H7 (cell line): ENCODE measurements at regions not wholly inside any gene's neighbourhood (a gene's known extent, or its start where the extent isn't known, plus 50 kb on each side); places are given as distances from the start of the nearest gene placed in this dataset.

Experiments used
- DNase-seq: peaks from one replicate; pipeline ENCODE4 v3.0.0; 2012
- H3K27me3 ChIP-seq: 2 replicates; pipeline ENCODE4 v1.6.0; 2011; ENCODE audit warnings: mild to moderate bottlenecking, low read length; ENCODE audit not compliant: control insufficient read depth, insufficient read depth
- H3K36me3 ChIP-seq: replicated peaks from 2 replicates; pipeline ENCODE4 v1.5.1; 2011; ENCODE audit warnings: low read length; ENCODE audit not compliant: control insufficient read depth, insufficient read depth
- H3K4me3 ChIP-seq: 2 replicates; pipeline ENCODE4 v1.5.1; 2011; ENCODE audit warnings: low read depth, mild to moderate bottlenecking, control low read depth, low read length, moderate library complexity; ENCODE audit not compliant: insufficient read depth

DNA sequence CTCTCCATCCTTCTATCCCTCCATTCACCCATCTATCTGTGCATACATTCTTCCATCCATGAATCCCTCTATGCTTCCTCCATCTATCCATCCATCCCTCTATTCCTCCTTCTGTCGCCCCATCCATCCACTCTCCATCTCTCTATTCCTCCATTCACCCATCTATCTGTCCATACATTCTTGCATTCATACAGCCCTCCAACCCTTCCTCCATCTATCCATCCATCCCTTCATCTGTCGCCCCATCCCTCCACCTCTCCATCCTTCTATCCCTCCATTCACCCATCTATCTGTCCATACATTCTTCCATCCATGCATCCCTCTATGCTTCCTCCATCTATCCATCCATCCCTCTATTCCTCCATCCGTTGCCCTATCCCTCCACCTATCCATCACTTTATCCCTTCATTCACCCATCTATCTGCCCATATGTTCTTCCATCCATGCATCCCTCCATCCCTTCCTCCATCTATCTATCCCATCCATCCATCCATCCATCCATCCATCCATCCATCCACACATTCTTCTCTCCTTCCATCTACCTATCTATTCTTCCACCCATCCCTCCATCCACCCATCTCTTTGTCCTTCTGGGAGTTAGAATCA lies 272.5 kb upstream of the TNRC6C start:
- Histone ChIP-seq H3K36me3 (no peaks in the 10 kb centered on the region), H3K27me3 (no peaks in the 10 kb centered on the region), H3K4me3 (no peak overlapping the region)
- DNase-seq, result no peak

DNA sequence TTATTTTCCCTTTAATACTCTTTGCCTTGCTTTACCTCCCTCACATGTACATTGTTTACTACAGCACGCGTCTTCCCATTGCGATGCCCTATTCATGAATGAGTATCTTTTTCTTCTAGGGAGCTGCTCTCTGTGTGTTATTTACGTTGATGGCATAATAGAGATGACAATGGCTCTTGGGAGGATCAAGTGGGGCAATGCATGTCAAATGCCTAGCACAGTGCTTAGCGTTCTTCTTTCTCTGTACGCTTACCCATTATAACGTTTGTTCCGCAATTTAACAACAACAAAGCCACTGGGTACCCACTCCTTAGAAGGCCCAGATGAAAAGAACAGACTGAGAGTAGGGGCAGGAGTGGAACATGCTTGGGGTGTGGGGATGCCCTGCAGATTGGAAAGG lies 271.6 kb upstream of the TNRC6C start:
- Histone ChIP-seq H3K4me3 (no peak overlapping the region), H3K27me3 (no peaks in the 10 kb centered on the region), H3K36me3 (no peaks in the 10 kb centered on the region)
- no peak for DNase-seq

DNA sequence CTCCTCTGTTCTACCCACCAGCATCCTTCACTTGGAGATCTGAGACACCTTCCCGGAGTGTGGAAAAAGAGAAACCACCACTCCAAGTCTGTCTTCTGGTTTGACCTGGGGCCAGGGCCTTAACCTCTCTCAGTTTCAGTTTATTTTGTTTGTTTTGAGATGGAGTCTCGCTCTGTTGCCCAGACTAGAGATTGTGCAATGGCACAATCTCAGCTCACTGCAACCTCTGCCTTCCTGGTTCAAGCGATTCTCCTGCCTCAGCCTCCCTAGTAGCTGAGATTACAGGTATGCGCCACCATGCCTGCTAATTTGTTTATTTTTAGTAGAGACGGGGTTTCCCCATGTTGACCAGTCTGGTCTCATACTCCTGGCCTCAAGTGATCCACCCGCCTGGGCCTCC lies 271.1 kb upstream of the TNRC6C start:
- Histone ChIP-seq H3K36me3 (no peaks in the 10 kb centered on the region), H3K4me3 (no peak overlapping the region), H3K27me3 (no peaks in the 10 kb centered on the region)
- no peak for DNase-seq

- no peaks in the 10 kb centered on the region for H3K36me3 ChIP-seq
- no peak for DNase-seq
- no peaks in the 10 kb centered on the region for H3K27me3 ChIP-seq
- H3K4me3 ChIP-seq, result no peak overlapping the region
Measured at GRCh38 chr17:77687921-77688320, 270.6 kb upstream of the TNRC6C start.

- no peaks in the 10 kb centered on the region for H3K36me3 ChIP-seq
- H3K27me3 ChIP-seq, result no peaks in the 10 kb centered on the region
- DNase-seq, result no peak
- no peak overlapping the region for H3K4me3 ChIP-seq
Measured at GRCh38 chr17:77688369-77688768, 270.1 kb upstream of the TNRC6C start.

DNA sequence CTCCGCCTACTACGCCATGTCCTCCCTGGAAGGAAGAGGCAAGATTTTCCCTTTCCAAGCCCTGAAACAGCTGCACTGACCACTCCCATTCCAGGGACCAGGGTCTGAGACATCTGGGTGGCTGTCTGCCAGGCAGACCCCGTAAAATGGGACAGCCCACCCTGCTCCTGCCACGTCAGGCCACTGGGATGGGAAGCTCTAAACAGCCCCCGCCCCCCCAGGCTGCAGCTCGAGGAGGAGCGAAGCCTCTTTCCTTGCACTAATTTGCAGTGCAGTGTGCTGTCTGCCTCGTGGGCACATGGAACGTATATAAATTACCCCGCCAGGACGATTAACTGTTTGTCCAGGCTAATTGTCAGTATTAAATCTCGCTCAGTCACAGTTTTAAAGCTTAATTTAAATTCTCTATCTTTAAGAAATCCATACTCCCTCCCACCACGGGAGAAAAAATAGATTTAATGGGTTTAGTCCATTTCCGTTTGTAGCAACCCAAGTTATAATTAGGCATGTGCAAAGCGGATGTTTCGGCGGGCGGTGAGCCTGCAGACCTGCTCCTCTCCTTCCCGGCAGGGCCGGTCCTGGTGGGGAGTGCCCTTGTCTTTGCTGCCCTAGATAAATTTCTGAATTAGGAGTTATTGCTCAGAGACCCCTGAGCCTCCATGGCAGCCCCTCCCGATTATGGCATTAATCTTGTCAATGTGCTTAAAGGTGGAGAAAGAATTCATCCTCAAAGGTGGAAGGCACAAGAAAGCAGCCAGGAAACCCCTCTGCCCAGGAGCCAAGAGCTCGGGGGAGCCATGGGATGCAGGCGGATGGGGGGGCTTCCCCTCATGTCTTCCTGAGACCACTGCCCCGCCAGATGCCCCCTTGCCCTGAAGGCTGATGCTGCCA lies 268.0 kb upstream of the TNRC6C start:
- H3K4me3 ChIP-seq, result no peak overlapping the region
- no peaks in the 10 kb centered on the region for H3K36me3 ChIP-seq
- H3K27me3 ChIP-seq, result peaks cover 13% of the 10 kb centered on the region
- no peak for DNase-seq

GRCh38 chr17:77691216-77692085 lies 267.1 kb upstream of the TNRC6C start:
- H3K27me3 ChIP-seq, result peaks cover 19% of the 10 kb centered on the region
- no peaks in the 10 kb centered on the region for H3K36me3 ChIP-seq
- peak; percentile 48 for DNase-seq
- H3K4me3 ChIP-seq, result no peak overlapping the region

GRCh38 chr17:77692571-77693161 lies 265.8 kb upstream of the TNRC6C start:
- Histone ChIP-seq H3K27me3 (peaks cover 27% of the 10 kb centered on the region), H3K36me3 (no peaks in the 10 kb centered on the region), H3K4me3 (no peak overlapping the region)
- DNase-seq, result no peak

- Histone ChIP-seq H3K27me3 (peaks cover 27% of the 10 kb centered on the region), H3K36me3 (no peaks in the 10 kb centered on the region), H3K4me3 (no peak overlapping the region)
- no peak for DNase-seq
Measured at GRCh38 chr17:77693301-77693700, 265.2 kb upstream of the TNRC6C start.

DNA sequence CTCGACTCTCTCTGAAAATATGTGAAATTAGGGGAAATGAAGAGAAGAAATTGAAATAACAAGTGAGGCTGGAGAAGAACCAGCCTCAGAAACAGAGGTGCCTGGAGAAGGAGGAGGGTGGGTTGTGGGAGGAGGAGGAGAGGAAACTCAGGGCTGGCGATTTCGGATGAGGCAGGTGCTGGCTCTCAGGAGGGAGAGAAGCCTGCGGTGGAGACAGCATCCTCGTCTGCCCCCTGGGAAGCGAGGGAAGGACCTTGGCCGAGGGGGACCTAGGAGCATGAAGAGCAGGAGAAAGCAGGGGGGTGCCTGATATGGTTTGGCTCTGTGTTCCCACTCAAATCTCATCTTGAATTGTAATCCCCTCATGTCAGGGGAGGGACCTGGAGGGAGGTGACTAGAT lies 264.7 kb upstream of the TNRC6C start:
- no peaks in the 10 kb centered on the region for H3K36me3 ChIP-seq
- H3K4me3 ChIP-seq, result no peak overlapping the region
- no peak for DNase-seq
- peaks cover 27% of the 10 kb centered on the region for H3K27me3 ChIP-seq

GRCh38 chr17:77694391-77695363 lies 263.8 kb upstream of the TNRC6C start:
- Histone ChIP-seq H3K4me3 (no peak overlapping the region), H3K27me3 (peaks cover 27% of the 10 kb centered on the region)
- no peak for DNase-seq

DNA sequence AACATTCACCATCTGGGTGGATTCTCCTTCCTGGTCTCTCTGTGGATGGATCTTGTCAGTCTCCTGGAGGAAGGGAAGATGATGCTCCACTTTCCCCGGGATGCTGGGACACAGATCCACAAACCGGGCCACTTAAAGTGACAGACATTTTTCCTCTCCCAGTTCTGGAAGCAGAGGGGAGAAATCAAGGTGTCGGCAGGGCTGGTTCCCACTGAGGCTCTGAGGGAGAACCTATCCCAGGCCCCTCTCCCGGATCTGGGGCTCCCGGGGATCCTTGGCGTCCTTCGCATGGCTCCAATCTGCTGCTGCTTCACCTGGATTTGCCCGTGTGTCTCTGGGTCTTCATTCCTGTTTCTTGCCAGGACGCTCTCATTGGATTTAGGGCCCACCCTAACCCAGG lies 263.1 kb upstream of the TNRC6C start:
- Histone ChIP-seq H3K36me3 (no peaks in the 10 kb centered on the region), H3K4me3 (no peak overlapping the region), H3K27me3 (peaks cover 27% of the 10 kb centered on the region)
- peak; percentile 50 for DNase-seq

More at GRCh38 chr17:77694391-77695363, 263.8 kb upstream of the TNRC6C start:
- no peaks in the 10 kb centered on the region for H3K36me3 ChIP-seq

DNA sequence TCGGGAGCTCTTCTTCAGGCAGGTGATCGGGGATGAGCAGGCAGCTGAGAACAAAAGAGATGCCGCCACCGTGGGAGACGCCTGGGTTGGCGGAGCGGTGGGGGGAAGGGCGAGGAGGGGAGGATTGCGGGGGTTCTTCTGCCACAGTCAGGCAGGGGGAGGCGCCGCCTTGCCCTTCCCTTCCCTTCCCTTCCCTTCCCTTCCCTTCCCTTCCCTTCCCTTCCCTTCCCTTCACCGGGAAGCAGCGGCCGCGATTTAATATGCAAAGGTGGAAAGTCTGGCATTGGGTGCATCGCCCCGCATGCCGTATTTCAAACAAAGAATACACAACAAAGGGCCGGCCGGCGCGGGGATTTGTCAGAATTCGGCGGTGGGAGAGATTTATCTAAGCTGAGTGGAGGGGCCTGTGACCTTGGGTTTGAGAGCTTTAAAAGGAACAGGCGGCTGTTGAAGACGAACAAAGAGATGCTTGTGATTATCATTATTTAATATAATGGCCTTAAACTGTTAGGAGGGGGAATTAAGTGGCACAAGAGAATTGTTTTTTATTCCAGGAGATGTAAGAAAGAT lies 262.3 kb upstream of the TNRC6C start:
- DNase-seq, result peak; percentile 82
- H3K27me3 ChIP-seq, result peaks cover 27% of the 10 kb centered on the region

More for the DNA sequence above, 262.3 kb upstream of the TNRC6C start:
- Histone ChIP-seq H3K36me3 (no peaks in the 10 kb centered on the region), H3K4me3 (peak overlapping the region; percentile 41)
